ENCODE measurements at regions not wholly inside any gene's neighbourhood (a gene's known extent, or its start where the extent isn't known, plus 50 kb on each side); places are given as distances from the start of the nearest gene placed in this dataset.

GRCh38 chr1:55477953-55478352, 262.8 kb upstream of the USP24 start:
- Histone ChIP-seq H2BK120ac (ENCODE audit: low read depth, low read length) (no peak overlapping the region), H3K4ac (ENCODE audit: low read length) (no peak overlapping the region), H2AFZ (ENCODE audit: low read length) (no peak overlapping the region), H2BK15ac (ENCODE audit: low read length) (no peak overlapping the region), H3K23ac (ENCODE audit: low read depth, low read length, poor library complexity) (no peak overlapping the region), H2BK12ac (ENCODE audit: low read length) (no peak overlapping the region), H3K18ac (ENCODE audit: low read length) (no peak overlapping the region), H4K91ac (ENCODE audit: low read depth, low read length, poor library complexity) (no peak overlapping the region), H3K27me3 (ENCODE audit: control insufficient read depth in 3 of 3, insufficient read depth in 3 of 3, low read depth in 1 of 3, low read length in 3 of 3) (no peaks in the 10 kb centered on the region), H3K14ac (ENCODE audit: low read length) (no peak overlapping the region), H3K27ac (replicated peaks; ENCODE audit: low read length) (no peak overlapping the region), H3K4me1 (ENCODE audit: control insufficient read depth in 2 of 2, insufficient read depth in 1 of 2, low read depth in 1 of 2, low read length in 2 of 2) (no peaks in the 10 kb centered on the region), H3K9me3 (replicated peaks in 1 of 2; ENCODE audit: control insufficient read depth in 2 of 2, insufficient read depth in 1 of 2, low read depth in 1 of 2, low read length in 2 of 2) (no peaks in the 10 kb centered on the region), H2AK5ac (ENCODE audit: low read depth, low read length) (no peak overlapping the region), H3K4me2 (ENCODE audit: insufficient read depth, low read length, poor library complexity, severe bottlenecking) (no peak overlapping the region), H3K36me3 (replicated peaks in 1 of 2; ENCODE audit: control insufficient read depth in 2 of 2, insufficient read depth in 2 of 2, low read length in 2 of 2) (no peaks in the 10 kb centered on the region), H4K8ac (ENCODE audit: low read depth, low read length) (no peak overlapping the region), H3K79me1 (ENCODE audit: low read depth, low read length) (no peaks in the 10 kb centered on the region), H3K9ac (ENCODE audit: low read depth, low read length, poor library complexity) (no peak overlapping the region), H3K4me3 (ENCODE audit: low read length in 2 of 2) (no peak overlapping the region), H2BK5ac (ENCODE audit: low read length) (no peak overlapping the region)
- DNase-seq (ENCODE audit: low spot score) = no peak
- WGBS, 2 donors (ENCODE audit: extremely low coverage in 2 of 2, insufficient read length in 2 of 2, insufficient replicate concordance in 1 of 2) = no CpG with 5 or more reads among the region's 4 CpGs

GRCh38 chr1:55476445-55477015, 261.4 kb upstream of the USP24 start:
- H3K18ac ChIP-seq (ENCODE audit: low read length) = no peak overlapping the region

GRCh38 chr1:55474168-55474786, 259.1 kb upstream of the USP24 start:
- no peak overlapping the region for H3K4ac ChIP-seq (ENCODE audit: low read length)

More at GRCh38 chr1:55476445-55477015, 261.4 kb upstream of the USP24 start:
- no peak overlapping the region for H2BK15ac ChIP-seq (ENCODE audit: low read length)
- no peaks in the 10 kb centered on the region for H3K9me3 ChIP-seq (replicated peaks in 1 of 2; ENCODE audit: control insufficient read depth in 2 of 2, insufficient read depth in 1 of 2, low read depth in 1 of 2, low read length in 2 of 2)
- H3K9ac ChIP-seq (ENCODE audit: low read depth, low read length, poor library complexity) = no peak overlapping the region
- H4K91ac ChIP-seq (ENCODE audit: low read depth, low read length, poor library complexity) = no peak overlapping the region
- H3K4me3 ChIP-seq (ENCODE audit: low read length in 2 of 2) = no peak overlapping the region
- no peak overlapping the region for H3K23ac ChIP-seq (ENCODE audit: low read depth, low read length, poor library complexity)
- no CpG with 5 or more reads among the region's 6 CpGs for WGBS, 2 donors (ENCODE audit: extremely low coverage in 2 of 2, insufficient read length in 2 of 2, insufficient replicate concordance in 1 of 2)
- H3K4ac ChIP-seq (ENCODE audit: low read length) = no peak overlapping the region
- no peak overlapping the region for H2AFZ ChIP-seq (ENCODE audit: low read length)
- peaks cover 0 to 4% of the 10 kb centered on the region in 2 donors for H3K4me1 ChIP-seq (ENCODE audit: control insufficient read depth in 2 of 2, insufficient read depth in 1 of 2, low read depth in 1 of 2, low read length in 2 of 2)
- H2BK12ac ChIP-seq (ENCODE audit: low read length) = no peak overlapping the region
- H2AK5ac ChIP-seq (ENCODE audit: low read depth, low read length) = no peak overlapping the region
- H2BK5ac ChIP-seq (ENCODE audit: low read length) = no peak overlapping the region
- H3K27ac ChIP-seq (replicated peaks; ENCODE audit: low read length) = no peak overlapping the region
- H3K79me1 ChIP-seq (ENCODE audit: low read depth, low read length) = no peaks in the 10 kb centered on the region
- no peak overlapping the region for H2BK120ac ChIP-seq (ENCODE audit: low read depth, low read length)
- no peak overlapping the region for H4K8ac ChIP-seq (ENCODE audit: low read depth, low read length)
- no peak overlapping the region for H3K4me2 ChIP-seq (ENCODE audit: insufficient read depth, low read length, poor library complexity, severe bottlenecking)
- no peaks in the 10 kb centered on the region for H3K36me3 ChIP-seq (replicated peaks in 1 of 2; ENCODE audit: control insufficient read depth in 2 of 2, insufficient read depth in 2 of 2, low read length in 2 of 2)
- DNase-seq (ENCODE audit: low spot score) = no peak
- no peaks in the 10 kb centered on the region for H3K27me3 ChIP-seq (ENCODE audit: control insufficient read depth in 3 of 3, insufficient read depth in 3 of 3, low read depth in 1 of 3, low read length in 3 of 3)
- no peak overlapping the region for H3K14ac ChIP-seq (ENCODE audit: low read length)

GRCh38 chr1:55473661-55474060, 258.5 kb upstream of the USP24 start:
- H2BK120ac ChIP-seq (ENCODE audit: low read depth, low read length) = no peak overlapping the region
- no peaks in the 10 kb centered on the region for H3K27me3 ChIP-seq (ENCODE audit: control insufficient read depth in 3 of 3, insufficient read depth in 3 of 3, low read depth in 1 of 3, low read length in 3 of 3)
- H2AK5ac ChIP-seq (ENCODE audit: low read depth, low read length) = no peak overlapping the region
- no peaks in the 10 kb centered on the region for H3K79me1 ChIP-seq (ENCODE audit: low read depth, low read length)
- no peak overlapping the region for H3K14ac ChIP-seq (ENCODE audit: low read length)
- no peak overlapping the region for H4K8ac ChIP-seq (ENCODE audit: low read depth, low read length)
- no peak overlapping the region for H3K4me2 ChIP-seq (ENCODE audit: insufficient read depth, low read length, poor library complexity, severe bottlenecking)
- H4K91ac ChIP-seq (ENCODE audit: low read depth, low read length, poor library complexity) = no peak overlapping the region
- H3K4me3 ChIP-seq (ENCODE audit: low read length in 2 of 2) = no peak overlapping the region
- no peak overlapping the region for H3K27ac ChIP-seq (replicated peaks; ENCODE audit: low read length)
- H3K36me3 ChIP-seq (replicated peaks in 1 of 2; ENCODE audit: control insufficient read depth in 2 of 2, insufficient read depth in 2 of 2, low read length in 2 of 2) = no peaks in the 10 kb centered on the region
- H3K4me1 ChIP-seq (ENCODE audit: control insufficient read depth in 2 of 2, insufficient read depth in 1 of 2, low read depth in 1 of 2, low read length in 2 of 2) = peaks cover 0 to 4% of the 10 kb centered on the region in 2 donors
- DNase-seq (ENCODE audit: low spot score) = no peak
- H2BK15ac ChIP-seq (ENCODE audit: low read length) = no peak overlapping the region
- no peaks in the 10 kb centered on the region for H3K9me3 ChIP-seq (replicated peaks in 1 of 2; ENCODE audit: control insufficient read depth in 2 of 2, insufficient read depth in 1 of 2, low read depth in 1 of 2, low read length in 2 of 2)
- no CpG with 5 or more reads among the region's 2 CpGs for WGBS, 2 donors (ENCODE audit: extremely low coverage in 2 of 2, insufficient read length in 2 of 2, insufficient replicate concordance in 1 of 2)
- no peak overlapping the region for H2BK5ac ChIP-seq (ENCODE audit: low read length)
- no peak overlapping the region for H3K18ac ChIP-seq (ENCODE audit: low read length)
- no peak overlapping the region for H2BK12ac ChIP-seq (ENCODE audit: low read length)
- H3K4ac ChIP-seq (ENCODE audit: low read length) = no peak overlapping the region
- H2AFZ ChIP-seq (ENCODE audit: low read length) = no peak overlapping the region
- no peak overlapping the region for H3K9ac ChIP-seq (ENCODE audit: low read depth, low read length, poor library complexity)
- H3K23ac ChIP-seq (ENCODE audit: low read depth, low read length, poor library complexity) = no peak overlapping the region

More at GRCh38 chr1:55474168-55474786, 259.1 kb upstream of the USP24 start:
- Histone ChIP-seq H3K27me3 (ENCODE audit: control insufficient read depth in 3 of 3, insufficient read depth in 3 of 3, low read depth in 1 of 3, low read length in 3 of 3) (no peaks in the 10 kb centered on the region), H3K18ac (ENCODE audit: low read length) (no peak overlapping the region), H3K23ac (ENCODE audit: low read depth, low read length, poor library complexity) (no peak overlapping the region), H3K36me3 (replicated peaks in 1 of 2; ENCODE audit: control insufficient read depth in 2 of 2, insufficient read depth in 2 of 2, low read length in 2 of 2) (no peaks in the 10 kb centered on the region), H2BK120ac (ENCODE audit: low read depth, low read length) (no peak overlapping the region), H3K4me2 (ENCODE audit: insufficient read depth, low read length, poor library complexity, severe bottlenecking) (no peak overlapping the region), H3K27ac (replicated peaks; ENCODE audit: low read length) (no peak overlapping the region), H2BK5ac (ENCODE audit: low read length) (no peak overlapping the region), H3K4me1 (ENCODE audit: control insufficient read depth in 2 of 2, insufficient read depth in 1 of 2, low read depth in 1 of 2, low read length in 2 of 2) (peaks cover 0 to 4% of the 10 kb centered on the region in 2 donors), H2AFZ (ENCODE audit: low read length) (no peak overlapping the region), H2AK5ac (ENCODE audit: low read depth, low read length) (no peak overlapping the region), H2BK12ac (ENCODE audit: low read length) (no peak overlapping the region), H4K91ac (ENCODE audit: low read depth, low read length, poor library complexity) (no peak overlapping the region), H3K4me3 (ENCODE audit: low read length in 2 of 2) (no peak overlapping the region), H4K8ac (ENCODE audit: low read depth, low read length) (no peak overlapping the region), H3K79me1 (ENCODE audit: low read depth, low read length) (no peaks in the 10 kb centered on the region), H3K14ac (ENCODE audit: low read length) (no peak overlapping the region), H2BK15ac (ENCODE audit: low read length) (no peak overlapping the region), H3K9me3 (replicated peaks in 1 of 2; ENCODE audit: control insufficient read depth in 2 of 2, insufficient read depth in 1 of 2, low read depth in 1 of 2, low read length in 2 of 2) (no peaks in the 10 kb centered on the region), H3K9ac (ENCODE audit: low read depth, low read length, poor library complexity) (no peak overlapping the region)
- no peak for DNase-seq (ENCODE audit: low spot score)
- no CpG with 5 or more reads among the region's 1 CpG for WGBS, 2 donors (ENCODE audit: extremely low coverage in 2 of 2, insufficient read length in 2 of 2, insufficient replicate concordance in 1 of 2)

Data from neuronal stem cell (in vitro differentiated cells).